Adrenal gland (tissue), 9 donors: ENCODE measurements at regions not wholly inside any gene's neighbourhood (a gene's known extent, or its start where the extent isn't known, plus 50 kb on each side); places are given as distances from the start of the nearest gene placed in this dataset.
"Not testable (repeated sequence)": the region's sequence is repeated elsewhere in the genome, so short reads cannot be mapped to it uniquely, and the experiment has no call there.

Experiments used
- DNase-seq, 7 donors: peaks; one replicate each; pipeline ENCODE4 v3.0.0-alpha.2; 2019 to 2020
- H3K27ac ChIP-seq, 5 donors: fragments of 200-600 bp; sonication (generic) in 4 of 5; 1 replicate in 3 of 5; 2 replicates in 2 of 5; pipeline versions ENCODE4 v1.5.1 to v1.8.0; 2016 to 2020; ENCODE audit warnings: mild to moderate bottlenecking in 1 of 5
- H3K27me3 ChIP-seq: fragments of 200-600 bp; 2 replicates; pipeline ENCODE4 v1.8.0; 2021
- H3K36me3 ChIP-seq, 2 donors: fragments of 200-600 bp; replicated peaks in 1 of 2; 1 replicate in 1 of 2; 2 replicates in 1 of 2; pipeline versions ENCODE4 v1.5.1 to v1.8.0; 2018 to 2022
- H3K4me1 ChIP-seq, 2 donors: fragments of 200-600 bp; replicated peaks in 1 of 2; 1 replicate in 1 of 2; 2 replicates in 1 of 2; pipeline versions ENCODE4 v1.5.1 to v1.8.0; 2018 to 2021
- H3K4me3 ChIP-seq, 4 donors: fragments of 200-600 bp; sonication (generic) in 3 of 4; one replicate each; pipeline ENCODE4 v1.5.1; 2016 to 2018
- H3K9me3 ChIP-seq, 3 donors: fragments of 200-600 bp; sonication (generic) in 1 of 3; replicated peaks in 1 of 3; 1 replicate in 2 of 3; 2 replicates in 1 of 3; pipeline versions ENCODE4 v1.5.1 to v1.8.0; 2016 to 2021
- CTCF ChIP-seq, 6 experiments: fragments of 450-650 bp in 4 of 6; fragments of 200-600 bp in 2 of 6; sonication (generic) in 1 of 6; IDR thresholded peaks; 1 replicate in 5 of 6; 2 replicates in 1 of 6; pipeline versions ENCODE4 v1.5.1 to v1.8.0; 2016 to 2021; ENCODE audit warnings: antibody characterized with exemption in 6 of 6, mild to moderate bottlenecking in 2 of 6, moderate library complexity in 1 of 6
- POLR2A ChIP-seq, 2 donors: fragments of 450-650 bp; IDR thresholded peaks; one replicate each; pipeline ENCODE4 v1.6.1; 2017; ENCODE audit warnings: antibody characterized with exemption in 2 of 2, mild to moderate bottlenecking in 2 of 2, moderate library complexity in 1 of 2
- WGBS, 4 donors: extraction: QIAGEN DNeasy Blood & Tissue Kit in 2 of 4; methylation state at CpG; one replicate each; pipeline versions ENCODE4 v1.1.5 to v1.1.7; 2013 to 2017; 5-methylcytosine and 5-hydroxymethylcytosine counted together
- intact Hi-C, 2 donors: fragments of 100-400 bp; cut with DNase I; formaldehyde crosslinking; loops; one replicate each; pipeline versions ENCODE4 v1.14.1 to v1.15.0; 2022 to 2023
- donor health status: healthy with polysubstance abuse.
- donor health status: Bipolar disorder and iron deficiency.
- donor health status: DM: yes; HTN: yes; CAD: no.
- donor health status: DM: no; HTN: no; CAD: no.
- donor health status: DM: no; HTN: no; CAD: no.

GRCh38 chr5:24265306-24265705, 379.5 kb downstream of the CDH10 start:
- no peaks in the 10 kb centered on the region for H3K9me3 ChIP-seq
- H3K27ac ChIP-seq = no peak overlapping the region
- WGBS, 4 donors = 66 to 75% (median 71%) methylated on average over 4 of the region's 4 CpGs
- H3K27me3 ChIP-seq = no peaks in the 10 kb centered on the region
- intact Hi-C loops = no loop called here
- no peak for TF ChIP-seq CTCF (IDR thresholded peaks at IDR 0.05)
- no peaks in the 10 kb centered on the region for H3K4me1 ChIP-seq
- DNase-seq = no peak
- no peak overlapping the region for H3K4me3 ChIP-seq
- H3K36me3 ChIP-seq = no peaks in the 10 kb centered on the region

- Histone ChIP-seq H3K27ac (no peak overlapping the region), H3K4me1 (no peaks in the 10 kb centered on the region), H3K36me3 (no peaks in the 10 kb centered on the region), H3K9me3 (no peaks in the 10 kb centered on the region), H3K4me3 (no peak overlapping the region), H3K27me3 (no peaks in the 10 kb centered on the region)
- no peak for DNase-seq
- TF ChIP-seq POLR2A (IDR thresholded peaks at IDR 0.05) (no peak), CTCF (IDR thresholded peaks at IDR 0.05) (no peak)
- intact Hi-C loops = no loop called here
- 84 to 92% (median 85%) methylated on average over 2 of the region's 2 CpGs for WGBS, 4 donors
Observed at GRCh38 chr5:24268482-24269056, 376.2 kb downstream of the CDH10 start.

- H3K4me3 ChIP-seq, H3K27me3 ChIP-seq, H3K27ac ChIP-seq, DNase-seq, H3K4me1 ChIP-seq, H3K9me3 ChIP-seq, H3K36me3 ChIP-seq, intact Hi-C loops: not testable (repeated sequence)
- WGBS, 4 donors = 77 to 87% (median 83%) methylated on average over 5 of the region's 5 CpGs
Observed at GRCh38 chr5:24271702-24272118, 373.1 kb downstream of the CDH10 start.

- H3K4me1 ChIP-seq = no peaks in the 10 kb centered on the region
- WGBS, 4 donors = 84 to 91% (median 86%) methylated on average over 7 of the region's 7 CpGs
- no peaks in the 10 kb centered on the region for H3K27me3 ChIP-seq
- H3K36me3 ChIP-seq = no peaks in the 10 kb centered on the region
- DNase-seq = no peak
- H3K9me3 ChIP-seq = no peaks in the 10 kb centered on the region
- H3K4me3 ChIP-seq = no peak overlapping the region
- intact Hi-C loops = no loop called here
- TF ChIP-seq POLR2A (IDR thresholded peaks at IDR 0.05) = no peak
- no peak for TF ChIP-seq CTCF (IDR thresholded peaks at IDR 0.05)
- no peak overlapping the region for H3K27ac ChIP-seq
Observed at GRCh38 chr5:24272741-24273140, 372.0 kb downstream of the CDH10 start.

GRCh38 chr5:24280215-24280614, 364.6 kb downstream of the CDH10 start:
- TF ChIP-seq CTCF (IDR thresholded peaks at IDR 0.05) (no peak), POLR2A (IDR thresholded peaks at IDR 0.05) (no peak)

More at GRCh38 chr5:24280215-24280614, 364.6 kb downstream of the CDH10 start:
- no peak for DNase-seq
- no peaks in the 10 kb centered on the region for H3K9me3 ChIP-seq
- no peaks in the 10 kb centered on the region for H3K36me3 ChIP-seq
- H3K27me3 ChIP-seq = no peaks in the 10 kb centered on the region
- WGBS, 4 donors = 63 to 78% (median 74%) methylated on average over 5 of the region's 5 CpGs
- intact Hi-C loops = no loop called here
- no peaks in the 10 kb centered on the region for H3K4me1 ChIP-seq
- H3K27ac ChIP-seq = no peak overlapping the region
- no peak overlapping the region for H3K4me3 ChIP-seq
